ENCODE measurements at regions not wholly inside any gene's neighbourhood (a gene's known extent, or its start where the extent isn't known, plus 50 kb on each side); places are given as distances from the start of the nearest gene placed in this dataset.

DNA sequence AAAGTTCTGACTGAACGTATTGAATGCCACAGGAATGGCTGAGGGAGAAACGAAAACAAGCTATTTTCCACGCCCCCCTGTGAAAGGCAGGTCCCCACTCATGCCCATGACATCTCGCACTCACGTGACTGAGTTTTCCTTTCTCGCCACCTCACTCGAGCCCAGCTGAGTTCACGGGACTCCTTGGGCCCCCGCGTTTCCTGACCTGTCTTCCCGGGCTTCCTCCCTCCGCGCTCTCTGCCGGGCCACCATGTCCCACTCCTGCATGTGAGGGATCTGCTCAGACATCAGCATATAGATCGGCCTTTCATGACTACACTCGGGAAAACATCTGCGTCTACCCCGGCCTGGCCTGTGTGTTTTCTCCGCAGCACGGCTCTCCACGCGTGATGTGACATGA lies 226.0 kb upstream of the ADARB2 start:
- no peak for TF ChIP-seq ZFX (IDR thresholded peaks at IDR 0.05)
- TF ChIP-seq, protein P1, sequence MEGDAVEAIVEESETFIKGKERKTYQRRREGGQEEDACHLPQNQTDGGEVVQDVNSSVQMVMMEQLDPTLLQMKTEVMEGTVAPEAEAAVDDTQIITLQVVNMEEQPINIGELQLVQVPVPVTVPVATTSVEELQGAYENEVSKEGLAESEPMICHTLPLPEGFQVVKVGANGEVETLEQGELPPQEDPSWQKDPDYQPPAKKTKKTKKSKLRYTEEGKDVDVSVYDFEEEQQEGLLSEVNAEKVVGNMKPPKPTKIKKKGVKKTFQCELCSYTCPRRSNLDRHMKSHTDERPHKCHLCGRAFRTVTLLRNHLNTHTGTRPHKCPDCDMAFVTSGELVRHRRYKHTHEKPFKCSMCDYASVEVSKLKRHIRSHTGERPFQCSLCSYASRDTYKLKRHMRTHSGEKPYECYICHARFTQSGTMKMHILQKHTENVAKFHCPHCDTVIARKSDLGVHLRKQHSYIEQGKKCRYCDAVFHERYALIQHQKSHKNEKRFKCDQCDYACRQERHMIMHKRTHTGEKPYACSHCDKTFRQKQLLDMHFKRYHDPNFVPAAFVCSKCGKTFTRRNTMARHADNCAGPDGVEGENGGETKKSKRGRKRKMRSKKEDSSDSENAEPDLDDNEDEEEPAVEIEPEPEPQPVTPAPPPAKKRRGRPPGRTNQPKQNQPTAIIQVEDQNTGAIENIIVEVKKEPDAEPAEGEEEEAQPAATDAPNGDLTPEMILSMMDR (conservative IDR thresholded peaks at IDR 0.05): no peak

Measured in C4-2B (cell line).